DMS153 treated with DMSO at 0.1 percent for 48 hours (cell line): ENCODE measurements at regions not wholly inside any gene's neighbourhood (a gene's known extent, or its start where the extent isn't known, plus 50 kb on each side); places are given as distances from the start of the nearest gene placed in this dataset.
"Not testable (repeated sequence)": the region's sequence is repeated elsewhere in the genome, so short reads cannot be mapped to it uniquely, and the experiment has no call there.

Source experiments
- DNase-seq: peaks from one replicate; lab custom pipeline; 2025; ENCODE audit not compliant: unreplicated experiment; lab: John Stamatoyannopoulos, UW

GRCh38 chr10:20415684-20416083 lies 481.4 kb downstream of the NEBL start:
- no peak for DNase-seq

- DNase-seq = no peak
Observed at GRCh38 chr10:20407357-20407756, 489.8 kb downstream of the NEBL start.

- DNase-seq = no peak
Observed at GRCh38 chr10:20406281-20407104, 490.6 kb downstream of the NEBL start.

DNA sequence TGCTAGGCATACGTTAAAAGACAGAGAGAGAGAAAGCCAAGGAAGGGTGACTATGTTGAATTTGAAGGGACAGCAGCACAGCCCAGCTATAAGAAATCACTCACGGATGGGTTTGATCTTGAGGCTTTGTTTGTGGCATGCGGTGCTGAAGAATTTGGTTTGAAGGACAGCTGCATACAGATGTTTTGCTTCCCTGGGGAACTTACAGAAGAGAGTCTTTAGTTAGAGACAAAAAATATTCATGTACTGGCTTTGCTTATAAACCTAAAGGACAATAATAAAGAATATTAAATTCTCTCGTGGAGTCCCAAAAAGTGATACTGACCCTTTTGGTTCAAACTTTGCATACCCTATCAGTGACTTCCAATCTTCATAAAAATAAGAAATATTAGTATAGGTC lies 491.4 kb downstream of the NEBL start:
- no peak for DNase-seq

DNA sequence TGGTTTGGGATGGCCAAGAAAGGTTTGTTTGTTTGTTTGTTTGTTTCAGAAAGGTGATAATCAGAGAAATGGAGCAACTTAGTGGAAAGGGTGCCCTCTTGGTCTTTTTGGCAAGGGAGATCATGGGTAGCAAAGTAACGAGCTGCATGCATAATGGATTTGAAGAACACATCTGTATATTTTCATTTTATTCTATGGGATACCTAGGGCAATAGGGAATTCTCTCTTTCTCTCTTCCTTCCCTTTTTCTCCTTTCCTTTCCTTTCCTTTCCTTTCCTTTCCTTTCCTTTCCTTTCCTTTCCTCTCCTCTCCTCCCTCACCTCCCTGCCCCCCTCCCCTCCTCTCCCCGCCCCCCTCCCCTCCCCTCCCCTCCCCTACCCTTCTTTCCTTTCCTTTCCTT lies 492.1 kb downstream of the NEBL start:
- no peak for DNase-seq

DNA sequence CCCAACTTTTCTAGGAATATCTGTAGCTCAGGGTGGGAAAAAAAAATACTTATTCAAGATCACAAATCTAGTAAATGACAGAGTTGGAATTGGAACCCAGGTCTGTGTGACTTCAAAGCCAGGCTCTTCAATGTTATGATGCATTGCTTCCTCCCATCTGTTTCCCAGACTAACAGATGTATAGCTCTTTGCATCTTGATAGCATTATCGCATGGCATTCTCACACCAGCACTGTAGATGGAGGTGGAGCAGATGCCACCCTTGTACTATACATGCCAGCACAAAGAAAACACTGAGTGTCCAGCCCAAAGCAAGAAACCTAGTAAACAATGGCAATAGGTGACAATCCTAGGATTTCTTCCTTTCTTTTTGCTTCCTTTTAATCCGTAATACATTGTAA lies 497.3 kb downstream of the NEBL start:
- DNase-seq = no peak

DNA sequence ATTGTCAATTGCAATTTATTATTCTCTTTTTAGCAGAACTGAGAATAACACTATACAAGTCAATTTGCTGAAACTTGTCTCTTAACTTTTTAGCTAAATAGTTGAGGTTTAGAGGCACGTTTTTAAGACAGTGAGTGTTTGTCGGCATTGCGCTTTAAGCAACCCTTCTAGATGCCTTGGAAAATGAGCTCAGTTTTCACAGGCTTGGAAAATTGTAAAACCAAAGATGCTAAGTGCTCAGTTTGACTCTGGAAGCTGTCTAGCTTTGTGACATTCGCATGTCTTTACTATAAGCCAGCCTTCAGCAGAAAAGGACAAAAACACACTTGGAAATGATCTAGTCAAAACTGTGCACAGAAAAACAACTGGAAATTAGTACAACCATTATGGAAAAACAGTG lies 500.4 kb downstream of the NEBL start:
- no peak for DNase-seq

GRCh38 chr10:20396205-20396604 lies 500.9 kb downstream of the NEBL start:
- DNase-seq = no peak

GRCh38 chr10:20391629-20392028 lies 505.5 kb downstream of the NEBL start:
- no peak for DNase-seq

GRCh38 chr10:20381761-20382160 lies 515.4 kb downstream of the NEBL start:
- no peak for DNase-seq

- DNase-seq = no peak
Observed at GRCh38 chr10:20380401-20380800, 516.7 kb downstream of the NEBL start.

GRCh38 chr10:20372748-20373147 lies 524.4 kb downstream of the NEBL start:
- no peak for DNase-seq

- not testable (repeated sequence) for DNase-seq
Observed at GRCh38 chr10:20370977-20371533, 526.1 kb downstream of the NEBL start.

DNA sequence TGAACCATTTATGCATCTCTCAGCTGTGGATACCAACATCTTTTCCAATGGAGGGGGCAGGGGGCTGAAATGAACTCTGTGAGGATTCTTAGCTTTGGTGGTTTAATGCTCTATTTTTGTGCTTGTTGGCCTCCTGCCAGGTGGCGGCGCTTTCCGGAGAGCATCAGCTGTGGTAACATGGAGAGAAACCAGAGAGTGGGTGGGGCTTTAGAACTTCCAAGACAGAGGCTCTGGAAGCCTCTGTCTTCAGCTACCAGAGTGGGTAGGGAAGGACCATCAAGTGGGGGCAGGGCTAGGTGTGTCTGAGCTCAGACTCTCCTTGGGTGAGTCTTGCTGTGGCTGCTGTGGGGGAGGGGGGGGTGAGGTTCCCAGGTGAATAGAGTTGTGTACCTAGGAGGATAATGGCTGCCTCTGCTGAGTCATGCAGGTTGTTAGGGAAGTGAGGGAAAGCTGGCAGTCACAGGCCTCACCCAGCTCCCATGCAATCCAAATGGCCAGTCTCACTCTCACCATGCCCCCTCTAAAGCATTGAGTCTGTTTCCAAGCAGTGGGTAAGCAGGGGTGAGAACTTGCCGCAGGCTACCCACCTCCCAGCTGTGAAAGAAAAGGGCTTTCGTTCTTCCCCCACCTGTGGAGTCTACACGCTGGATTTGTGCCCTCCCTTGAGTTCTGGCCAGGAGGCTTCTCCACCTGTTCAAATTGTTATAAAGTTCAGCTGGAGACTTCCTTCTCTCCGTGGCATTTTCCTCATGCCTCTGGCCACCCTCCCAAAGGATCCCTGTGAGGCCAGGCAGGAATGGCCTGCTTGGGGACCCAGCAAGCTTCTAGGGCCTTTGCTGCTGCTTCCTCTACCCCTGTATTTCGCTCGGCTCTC lies 527.0 kb downstream of the NEBL start:
- peak; percentile 1 for DNase-seq

DNA sequence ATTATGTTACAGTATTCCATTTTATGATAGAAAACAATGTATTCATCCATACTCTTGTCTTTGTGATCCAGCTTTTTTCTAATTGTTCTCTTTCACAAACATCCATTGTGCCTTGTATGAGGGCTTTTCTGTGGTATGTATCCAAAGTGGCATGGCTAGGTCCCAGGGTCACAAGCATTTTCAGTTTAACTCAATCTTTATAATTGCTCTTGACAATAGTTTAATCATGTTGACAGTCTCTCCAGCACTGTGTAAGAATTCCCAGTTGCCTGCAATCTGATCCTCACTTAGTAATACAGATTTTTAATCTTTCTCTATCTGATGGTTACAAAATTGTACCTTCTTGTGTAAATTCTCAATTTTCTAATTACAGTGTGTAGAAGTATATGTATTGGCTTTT lies 533.4 kb downstream of the NEBL start:
- no peak for DNase-seq

DNA sequence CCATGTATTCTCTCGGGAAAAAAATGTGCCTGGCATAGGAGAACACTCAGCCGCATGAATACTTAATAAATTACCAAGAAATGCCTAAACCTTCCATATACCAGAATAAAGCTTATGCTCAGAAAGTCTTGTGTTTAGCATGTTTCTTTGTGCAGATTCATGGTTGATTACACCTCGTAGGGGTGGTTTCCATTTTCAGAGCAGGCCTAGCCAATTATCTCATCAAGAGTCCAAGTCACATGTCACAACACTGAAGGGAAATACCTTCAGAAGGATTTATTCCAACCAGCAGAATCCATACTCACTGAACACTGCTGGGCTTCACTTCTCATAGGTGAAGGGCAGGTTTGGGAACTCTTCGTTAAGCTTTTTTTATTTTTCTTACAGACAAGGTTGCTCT lies 539.7 kb downstream of the PLXDC2 start:
- DNase-seq = no peak

DNA sequence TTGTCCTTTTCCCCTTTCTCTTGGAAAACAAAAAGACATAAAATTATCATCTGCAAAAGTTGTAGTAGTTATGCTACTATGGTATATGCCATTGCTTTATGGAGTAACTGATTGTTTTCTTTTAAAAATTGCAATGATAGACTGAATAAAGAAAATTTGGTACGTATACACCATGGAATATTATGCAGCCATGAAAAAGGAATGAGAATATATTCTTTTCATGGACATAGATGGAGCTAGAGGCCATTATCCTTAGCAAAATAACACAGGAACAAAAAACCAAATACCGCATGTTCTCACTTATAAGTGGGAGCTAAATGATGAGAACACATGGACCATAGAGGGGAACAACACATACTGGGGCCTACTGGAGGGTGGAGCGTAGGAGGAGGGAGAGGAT lies 538.8 kb downstream of the PLXDC2 start:
- DNase-seq = no peak

DNA sequence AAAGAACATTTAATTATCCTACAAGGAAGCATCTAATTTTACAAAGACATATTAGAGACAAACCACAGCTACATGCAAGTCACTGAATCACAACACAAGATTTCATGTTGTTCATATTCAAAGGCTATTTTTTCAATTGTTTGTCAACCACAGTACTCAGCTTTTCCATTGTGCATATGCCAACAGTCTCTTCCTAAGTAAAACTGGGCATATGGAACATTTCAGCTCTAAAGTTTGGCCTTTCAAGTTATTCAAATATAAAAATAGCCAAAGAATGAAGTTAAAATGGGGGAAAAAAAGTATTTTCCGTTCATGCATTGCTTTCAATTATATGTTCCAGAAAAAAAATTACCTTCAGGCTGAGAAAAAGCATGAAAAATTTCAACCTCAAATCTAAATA lies 537.9 kb downstream of the PLXDC2 start:
- DNase-seq = no peak

DNA sequence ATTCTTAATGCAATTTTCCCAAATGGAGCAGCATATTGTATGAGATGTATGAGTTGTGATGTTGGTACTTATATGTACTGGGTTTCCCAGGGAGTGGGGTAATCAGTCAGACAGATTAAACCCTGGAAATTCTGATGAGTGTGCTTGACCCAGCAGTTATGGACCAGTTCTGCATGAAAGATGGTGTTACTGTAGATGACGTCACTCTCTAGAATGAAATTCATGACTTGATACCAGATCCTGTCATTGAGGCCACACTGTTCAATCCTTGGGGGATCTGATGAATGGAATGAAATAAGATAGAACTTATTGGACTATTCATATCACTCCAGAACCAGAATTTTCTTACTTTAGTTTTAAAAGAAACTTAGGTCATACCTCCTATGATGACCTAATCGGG lies 534.3 kb downstream of the PLXDC2 start:
- DNase-seq = no peak

DNA sequence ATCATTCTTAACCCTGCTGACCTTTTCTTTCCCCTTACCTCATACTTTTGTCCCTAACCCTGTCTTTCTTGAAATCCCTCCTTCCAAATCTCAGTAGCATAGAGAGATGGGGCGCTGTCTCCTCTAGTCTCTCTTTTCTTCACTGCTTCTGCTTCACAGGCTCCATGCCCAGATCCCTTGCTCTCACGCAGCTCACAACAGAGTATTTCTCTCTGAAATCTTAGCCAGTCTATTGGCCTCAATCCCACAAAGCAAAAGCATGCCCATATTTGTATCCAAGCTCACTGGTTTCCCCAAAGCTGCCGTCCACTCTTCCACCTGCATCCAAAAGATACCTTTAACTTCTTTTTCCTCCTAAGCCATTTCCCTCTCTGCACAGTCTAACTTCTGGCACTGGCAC lies 526.8 kb downstream of the PLXDC2 start:
- no peak for DNase-seq
